NCI-H1436 treated with DMSO at 0.1 percent for 48 hours (cell line): ENCODE measurements at regions not wholly inside any gene's neighbourhood (a gene's known extent, or its start where the extent isn't known, plus 50 kb on each side); places are given as distances from the start of the nearest gene placed in this dataset.
A peak's percentile ranks its signal among the peaks of the same experiment; 100 is the strongest.
"Not testable (repeated sequence)": the region's sequence is repeated elsewhere in the genome, so short reads cannot be mapped to it uniquely, and the experiment has no call there.

Source experiments
- DNase-seq: peaks from one replicate; lab custom pipeline; 2025; lab: John Stamatoyannopoulos, UW

- DNase-seq = no peak
Observed at GRCh38 chr10:118465300-118465874, 123.3 kb upstream of the FAM204A start.

- no peak for DNase-seq
Observed at GRCh38 chr10:118463740-118464139, 121.6 kb upstream of the FAM204A start.

DNA sequence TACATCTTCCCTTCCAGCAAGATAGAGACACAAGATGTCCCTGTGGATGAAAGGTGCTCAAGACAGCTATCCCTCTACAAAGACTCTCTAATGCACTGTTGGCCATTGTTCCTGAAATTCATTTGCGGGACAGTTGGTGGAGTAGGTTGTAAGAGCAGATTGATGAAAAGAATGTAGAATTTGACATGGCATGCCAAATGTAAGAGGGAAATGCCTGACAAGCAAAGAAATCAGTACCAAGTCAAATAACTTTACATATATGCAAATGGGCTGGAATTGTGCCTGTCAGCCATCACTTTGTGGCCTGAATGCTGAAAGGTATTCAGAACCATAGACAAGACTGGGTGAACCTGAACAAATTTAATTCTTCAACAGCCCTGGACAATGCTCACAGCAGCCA lies 120.3 kb upstream of the FAM204A start:
- no peak for DNase-seq

GRCh38 chr10:118459642-118460193 lies 117.6 kb upstream of the FAM204A start:
- peak; percentile 53 for DNase-seq

DNA sequence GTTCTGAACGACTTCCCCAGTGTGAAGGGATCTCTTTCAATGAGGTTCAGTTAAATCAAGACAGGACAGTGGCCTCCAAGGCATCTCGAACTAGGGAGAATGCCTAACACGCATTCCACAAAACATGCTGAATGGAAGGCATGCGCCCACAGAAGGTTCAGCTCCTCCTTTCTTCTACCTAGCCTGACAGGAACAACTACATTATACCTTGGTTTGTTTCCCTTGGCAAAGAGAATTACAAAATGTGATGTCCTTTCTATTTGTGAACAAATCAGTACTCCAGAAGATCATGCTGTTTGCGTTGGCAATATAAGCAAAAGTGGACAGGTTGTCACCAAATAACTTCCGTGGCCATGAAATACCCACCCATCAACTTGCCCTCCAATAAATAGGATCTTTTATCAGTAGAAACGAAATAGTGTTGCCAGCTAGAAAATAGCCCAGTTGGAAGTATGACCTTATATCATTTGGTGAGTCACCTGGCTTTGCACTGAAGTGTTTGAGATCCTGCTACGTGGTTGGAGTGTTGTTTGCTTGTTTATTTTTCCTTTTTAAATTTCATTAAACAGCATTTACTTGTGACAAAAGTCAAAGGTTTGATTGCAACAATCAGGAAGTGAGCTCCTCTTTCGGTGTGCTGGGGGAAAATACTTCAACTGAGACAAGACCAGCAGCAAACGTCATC lies 117.0 kb upstream of the FAM204A start:
- no peak for DNase-seq

GRCh38 chr10:118457824-118458428 lies 115.8 kb upstream of the FAM204A start:
- no peak for DNase-seq

DNA sequence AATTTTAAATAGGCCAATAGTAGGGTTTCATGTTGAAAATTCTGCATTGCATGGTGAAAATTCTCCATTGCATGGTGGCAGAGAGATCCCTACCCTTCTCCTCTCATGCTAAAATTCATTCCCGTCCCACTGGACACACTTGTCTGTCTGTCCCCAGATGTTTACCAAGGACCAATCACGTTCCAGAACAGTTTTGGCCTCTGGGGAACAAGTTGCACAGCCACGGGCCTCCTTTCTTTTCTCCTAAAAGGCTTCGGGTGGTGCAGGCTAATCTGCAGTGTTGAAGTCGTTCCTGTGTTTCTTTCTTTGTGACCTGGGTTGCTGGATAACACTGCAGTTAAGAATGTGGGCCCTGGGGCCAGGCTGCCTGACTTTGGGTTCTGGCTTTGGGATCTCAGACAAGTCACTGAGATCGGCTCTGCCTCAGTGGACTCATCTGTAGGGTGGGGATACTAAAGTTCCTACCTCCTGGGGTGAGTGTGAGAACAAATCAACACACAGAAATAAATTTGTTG lies 113.1 kb upstream of the FAM204A start:
- DNase-seq = no peak

- DNase-seq = no peak
Observed at GRCh38 chr10:118454211-118454610, 112.1 kb upstream of the FAM204A start.

GRCh38 chr10:118452098-118452497 lies 110.0 kb upstream of the FAM204A start:
- no peak for DNase-seq

- DNase-seq = no peak
Observed at GRCh38 chr10:118449521-118449920, 107.4 kb upstream of the FAM204A start.

DNA sequence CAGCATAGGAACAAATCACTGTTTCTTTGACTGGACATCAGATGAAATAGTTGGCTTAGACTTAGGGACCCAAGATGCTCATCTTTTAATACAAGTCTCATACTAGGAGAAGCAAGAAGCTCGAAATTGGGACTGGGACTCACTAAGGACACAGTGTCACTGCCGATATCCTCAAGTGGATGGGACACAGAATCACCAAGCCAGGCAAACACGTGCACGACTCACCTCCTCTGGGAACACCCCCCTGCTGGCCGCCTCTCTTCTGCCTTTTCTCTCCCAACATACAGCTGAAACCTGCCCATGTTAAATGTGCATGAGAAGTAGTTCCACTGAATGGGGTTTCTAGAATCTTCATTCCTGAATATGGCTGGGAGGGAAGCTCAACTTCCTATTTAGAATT lies 106.6 kb upstream of the FAM204A start:
- no peak for DNase-seq

DNA sequence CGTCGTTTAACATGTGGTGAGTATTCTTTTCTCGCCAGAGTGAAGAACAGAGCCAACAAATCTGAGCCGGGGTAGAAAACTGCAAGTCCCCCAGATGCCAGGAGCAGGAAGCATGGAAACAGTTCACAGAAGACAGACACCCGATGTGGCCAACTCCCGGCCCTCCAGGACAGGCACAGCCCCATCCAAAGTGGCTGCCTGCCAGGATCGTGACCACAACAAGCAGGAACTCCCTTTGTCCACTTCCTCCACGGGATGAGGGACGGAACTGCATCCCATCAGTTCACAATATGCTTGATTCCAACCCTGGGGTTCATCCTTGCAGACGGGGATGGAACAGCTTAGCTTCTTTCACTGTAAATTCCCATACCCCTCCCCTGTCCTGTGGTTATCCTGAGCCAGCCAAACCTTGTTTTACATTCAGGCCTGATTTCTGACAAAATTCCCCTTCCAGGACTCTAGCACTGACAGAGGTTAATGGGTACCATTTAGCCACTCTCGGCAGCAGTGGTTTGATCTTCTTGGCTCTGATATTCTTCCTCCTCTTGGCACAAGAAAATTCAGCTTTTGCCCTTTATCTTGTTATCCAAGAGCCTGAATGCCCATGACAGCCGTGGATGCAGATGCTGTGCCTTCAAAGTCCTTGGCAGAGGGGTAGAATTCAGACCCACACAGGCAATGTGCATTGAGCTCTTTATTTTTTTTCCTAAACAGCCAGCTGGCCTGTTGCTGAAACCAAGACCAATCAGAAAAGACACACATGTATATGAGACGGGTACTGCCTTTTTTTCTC lies 105.5 kb upstream of the FAM204A start:
- no peak for DNase-seq

- no peak for DNase-seq
Observed at GRCh38 chr10:118445535-118445934, 103.4 kb upstream of the FAM204A start.

GRCh38 chr10:118444069-118444468 lies 101.9 kb upstream of the FAM204A start:
- no peak for DNase-seq

GRCh38 chr10:118442032-118442431 lies 99.9 kb upstream of the FAM204A start:
- DNase-seq = no peak

DNA sequence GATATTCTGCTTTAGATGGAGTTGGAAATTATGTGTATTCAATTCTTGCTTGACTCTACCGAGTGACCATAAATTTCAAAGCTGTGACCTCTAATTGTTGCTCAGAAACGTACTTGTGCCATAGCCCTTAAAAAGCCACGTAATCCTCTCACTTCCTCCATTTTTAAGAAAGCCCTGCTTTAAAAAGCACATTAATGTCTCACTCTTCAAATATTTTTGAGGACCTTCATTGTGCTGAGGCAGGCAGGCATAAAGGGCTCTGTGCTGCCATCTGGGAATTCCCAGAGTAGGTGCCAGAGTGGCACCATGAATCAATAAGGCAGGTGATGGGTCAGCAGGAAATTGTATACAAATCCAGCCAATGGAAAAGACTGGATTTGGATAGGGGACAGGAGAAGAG lies 97.7 kb upstream of the FAM204A start:
- DNase-seq = no peak

DNA sequence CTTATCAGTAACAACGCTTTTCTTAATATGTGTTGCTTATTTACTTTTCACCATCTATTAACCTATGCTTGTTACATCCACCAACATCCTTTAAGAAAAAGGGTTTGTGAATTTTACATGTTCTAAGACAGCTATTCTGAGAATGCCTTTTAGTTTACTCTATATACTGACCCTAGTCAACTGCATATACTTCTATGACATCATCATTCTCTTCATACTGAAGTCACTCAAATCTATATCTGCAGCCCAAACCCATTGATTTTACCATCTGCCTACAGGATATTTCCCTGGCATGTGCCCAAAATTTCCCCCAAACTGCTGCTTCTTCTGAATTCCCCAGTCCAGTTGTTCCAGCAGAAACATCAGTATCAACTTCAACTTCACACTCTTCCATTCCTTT lies 94.6 kb upstream of the FAM204A start:
- no peak for DNase-seq

- DNase-seq = no peak
Observed at GRCh38 chr10:118430190-118430589, 88.1 kb upstream of the FAM204A start.

- peak; percentile 93 for DNase-seq
Observed at GRCh38 chr10:118423800-118424442, 81.8 kb upstream of the FAM204A start.

DNA sequence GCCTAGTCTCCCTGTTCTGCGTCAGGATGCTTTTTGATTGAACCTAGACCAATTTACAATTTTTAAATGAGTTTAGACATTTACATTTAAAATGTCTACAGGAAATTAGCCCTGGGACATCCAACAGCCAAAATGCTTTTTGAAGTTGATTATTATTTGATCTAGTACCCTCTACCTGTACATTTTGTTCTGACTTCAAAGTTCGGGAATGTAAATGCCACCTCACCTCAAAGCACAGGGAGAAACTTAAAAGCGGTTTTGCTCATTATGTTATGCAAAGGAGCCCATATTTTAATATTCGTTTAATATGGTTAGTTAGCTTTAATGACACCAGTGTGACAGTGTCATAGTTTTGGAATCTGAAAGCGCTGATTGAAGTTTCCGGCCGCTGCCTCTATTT lies 80.1 kb upstream of the FAM204A start:
- DNase-seq = no peak

GRCh38 chr10:118420049-118420448 lies 77.9 kb upstream of the FAM204A start:
- not testable (repeated sequence) for DNase-seq

DNA sequence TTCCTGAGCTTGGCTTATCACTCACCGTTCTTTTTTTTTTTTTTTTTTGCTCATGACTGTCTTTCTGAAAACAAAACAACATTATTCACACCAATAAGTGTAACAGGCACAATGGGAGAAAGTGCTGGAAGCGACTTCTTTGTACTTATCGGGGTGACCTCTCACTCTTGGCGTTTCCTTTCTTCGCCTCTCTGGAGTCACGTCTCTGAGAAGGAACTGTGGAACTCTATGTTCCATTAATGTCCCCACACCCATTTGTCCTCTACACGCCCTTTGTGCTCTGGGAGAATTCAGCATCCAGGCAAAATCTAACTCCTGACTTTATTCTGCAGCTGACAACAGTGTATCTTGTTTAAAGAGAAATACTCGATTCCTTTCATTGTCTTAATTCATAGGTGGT lies 70.8 kb upstream of the FAM204A start:
- DNase-seq = no peak
